Pons (tissue), 1 donor: ENCODE measurements at regions not wholly inside any gene's neighbourhood (a gene's known extent, or its start where the extent isn't known, plus 50 kb on each side); places are given as distances from the start of the nearest gene placed in this dataset.

Experiments used
- DNase-seq: peaks from one replicate; pipeline ENCODE4 v3.0.0-alpha.2; 2016; ENCODE audit warnings: low spot score

DNA sequence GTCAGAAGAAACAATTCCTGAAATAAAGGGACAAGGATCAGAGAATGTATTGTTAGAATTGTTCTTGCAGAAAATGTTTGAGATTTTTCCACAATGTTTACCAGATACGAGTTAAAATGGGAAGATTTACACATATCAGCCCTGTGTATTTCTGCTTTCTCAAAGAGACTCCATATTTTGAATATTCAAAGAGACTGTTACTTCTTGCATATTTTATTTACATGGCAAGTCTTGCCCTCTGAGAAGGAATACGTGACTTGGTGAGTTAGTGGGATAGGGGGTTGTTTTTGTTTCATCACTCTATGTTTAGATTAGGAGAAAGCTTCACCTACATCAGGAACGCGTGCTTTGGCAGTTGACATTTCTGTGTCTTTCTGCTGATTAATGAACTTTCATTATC is 56.1 kb upstream of the ZDHHC17 start:
- DNase-seq: no peak

DNA sequence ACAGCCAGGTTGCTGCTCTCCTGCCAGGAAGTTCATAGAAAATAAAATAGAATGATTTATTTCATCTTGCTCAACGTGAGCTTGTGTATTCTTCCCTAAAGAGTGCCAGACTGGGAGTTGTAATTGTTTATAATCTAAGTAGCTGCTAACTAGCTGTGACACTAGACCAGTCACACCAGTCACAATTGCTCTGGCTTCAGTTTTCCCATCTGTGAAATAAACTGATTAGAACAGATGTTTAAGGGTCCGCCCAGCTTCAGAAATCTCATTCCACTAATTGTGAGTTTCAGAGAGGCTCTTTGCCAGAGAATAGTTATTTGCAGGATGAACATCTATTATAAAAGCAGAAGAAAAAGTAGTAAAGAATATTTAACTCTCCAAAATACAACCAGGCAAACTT is 55.6 kb upstream of the ZDHHC17 start:
- no peak for DNase-seq

DNA sequence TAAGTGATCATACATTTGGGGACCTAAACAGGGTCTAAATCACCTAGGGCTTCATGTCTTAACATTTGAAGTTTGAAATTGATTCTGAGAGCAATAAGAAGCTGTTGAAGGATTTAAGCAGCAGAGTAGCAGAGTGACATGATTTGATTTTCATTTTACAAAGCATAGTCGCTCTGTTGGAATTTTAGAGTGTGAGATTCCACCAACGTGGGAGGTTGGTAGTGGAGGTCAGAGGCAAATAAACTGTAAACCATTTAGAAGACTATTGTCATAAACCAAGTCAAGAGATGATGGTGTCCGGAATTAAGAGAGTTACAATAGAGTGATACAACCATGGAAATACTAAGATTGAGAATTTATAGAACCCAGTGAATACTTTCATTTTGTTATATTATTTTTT is 52.7 kb upstream of the ZDHHC17 start:
- no peak for DNase-seq

DNA sequence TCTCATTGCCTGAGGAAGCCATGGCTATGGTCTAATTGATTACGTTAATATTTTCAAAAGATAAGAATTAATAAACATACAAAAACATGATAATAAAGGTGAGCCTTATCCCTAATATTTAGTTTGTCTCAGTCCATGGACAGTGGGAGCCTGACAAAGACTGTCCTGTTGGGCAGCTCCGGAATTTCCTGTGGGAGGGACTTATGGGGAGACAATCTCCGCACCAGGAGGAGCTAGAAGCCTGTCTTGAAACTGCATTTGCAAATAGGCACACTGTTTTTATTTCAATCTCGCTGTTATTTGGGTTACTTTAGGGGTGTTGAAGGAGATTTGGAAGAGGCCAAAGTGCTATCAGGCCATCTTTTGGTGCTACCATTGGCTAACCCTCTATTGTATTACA is 50.8 kb upstream of the ZDHHC17 start:
- DNase-seq: no peak

DNA sequence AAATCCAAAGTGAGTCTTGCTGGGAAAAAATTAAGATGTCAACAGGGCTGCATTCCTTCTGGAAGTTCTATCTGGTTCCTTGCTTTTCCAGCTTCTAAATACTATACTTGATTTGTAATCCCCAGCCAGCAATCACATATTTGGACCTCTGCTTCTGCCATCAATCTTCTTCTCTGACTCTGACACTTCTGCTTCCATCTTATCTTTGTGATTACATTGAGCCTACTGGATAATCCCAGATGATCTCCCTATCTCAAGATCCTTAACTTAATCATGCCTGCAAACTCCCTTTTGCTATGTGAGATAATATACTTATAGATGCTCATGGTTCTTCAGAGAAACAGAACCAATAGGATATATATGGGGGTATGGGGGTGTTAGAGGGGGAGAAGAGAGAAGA is 49.9 kb upstream of the ZDHHC17 start:
- DNase-seq: no peak
